ENCODE measurements at regions not wholly inside any gene's neighbourhood (a gene's known extent, or its start where the extent isn't known, plus 50 kb on each side); places are given as distances from the start of the nearest gene placed in this dataset.

GRCh38 chr18:51751901-51752300 is 554.4 kb upstream of the MEX3C start:
- H2AFZ ChIP-seq (ENCODE audit: low read depth), result no peak overlapping the region
- H3K4me2 ChIP-seq, result no peak overlapping the region
- ChIA-PET POLR2A (no interaction called here), CTCF (no interaction called here)
- WGBS (ENCODE audit: low lambda C conversion rate), result 49% methylated on average over 4 of the region's 4 CpGs
- H3K9me3 ChIP-seq, result no peaks in the 10 kb centered on the region; the same call in 1 of the 2 replicates
- H4K20me1 ChIP-seq (ENCODE audit: insufficient read depth), result no peaks in the 10 kb centered on the region
- H3K36me3 ChIP-seq (replicated peaks in 1 of 2; ENCODE audit: control insufficient read depth in 1 of 2, insufficient read depth in 2 of 2, low read length in 1 of 2), result no peaks in the 10 kb centered on the region
- no peak for TF ChIP-seq GATA2 (CRISPR knock-in tag; IDR thresholded peaks at IDR 0.05)
- TF ChIP-seq NRF1 (IDR thresholded peaks at IDR 0.05; ENCODE audit: low read depth, low read length), result no peak
- no peak for TF ChIP-seq JUND (IDR thresholded peaks at IDR 0.05)
- TF ChIP-seq MEF2A (IDR thresholded peaks at IDR 0.05; ENCODE audit: borderline replicate concordance, low read depth), result no peak
- TF ChIP-seq EP300 (IDR thresholded peaks at IDR 0.05; ENCODE audit: borderline replicate concordance in 1 of 2, low read depth in 1 of 2, low read length in 1 of 2), result no peak
- no peak for TF ChIP-seq USF1 (IDR thresholded peaks at IDR 0.05; ENCODE audit: borderline replicate concordance, low read depth)
- no peak for TF ChIP-seq MXI1 (IDR thresholded peaks at IDR 0.05; ENCODE audit: low read depth, low read length)
- no peak for TF ChIP-seq MAX (IDR thresholded peaks at IDR 0.05; ENCODE audit: low read depth)
- TF ChIP-seq GABPA (IDR thresholded peaks at IDR 0.05; ENCODE audit: low read depth), result no peak
- no peaks in the 10 kb centered on the region for H3K27me3 ChIP-seq (ENCODE audit: insufficient read depth)
- H3K79me2 ChIP-seq (ENCODE audit: insufficient read depth), result no peaks in the 10 kb centered on the region
- H3K4me1 ChIP-seq (ENCODE audit: control insufficient read depth in 1 of 2, insufficient read depth in 2 of 2, low read depth in 1 of 2, low read length in 1 of 2), result no peaks in the 10 kb centered on the region
- no peak for DNase-seq
- no peaks in the 10 kb centered on the region for H3F3A ChIP-seq (replicated peaks; ENCODE audit: insufficient read depth)
- no peak overlapping the region for H3K4me3 ChIP-seq (ENCODE audit: low read depth in 2 of 2, low read length in 1 of 2)
- no peaks in the 10 kb centered on the region for H3K9me2 ChIP-seq
- H3K9ac ChIP-seq, result no peak overlapping the region
- H3K27ac ChIP-seq (ENCODE audit: low read depth in 2 of 2, low read length in 1 of 2), result no peak overlapping the region

- Histone ChIP-seq H3K27me3 (ENCODE audit: insufficient read depth) (no peaks in the 10 kb centered on the region), H3K4me2 (no peak overlapping the region), H3K9ac (no peak overlapping the region), H3K9me2 (no peaks in the 10 kb centered on the region), H4K20me1 (ENCODE audit: insufficient read depth) (no peaks in the 10 kb centered on the region), H3F3A (replicated peaks; ENCODE audit: insufficient read depth) (no peaks in the 10 kb centered on the region), H3K36me3 (replicated peaks in 1 of 2; ENCODE audit: control insufficient read depth in 1 of 2, insufficient read depth in 2 of 2, low read length in 1 of 2) (no peaks in the 10 kb centered on the region), H3K27ac (ENCODE audit: low read depth in 2 of 2, low read length in 1 of 2) (no peak overlapping the region), H3K9me3 (no peaks in the 10 kb centered on the region; the same call in 1 of the 2 replicates), H3K79me2 (ENCODE audit: insufficient read depth) (no peaks in the 10 kb centered on the region), H3K4me3 (ENCODE audit: low read depth in 2 of 2, low read length in 1 of 2) (no peak overlapping the region), H2AFZ (ENCODE audit: low read depth) (no peak overlapping the region), H3K4me1 (ENCODE audit: control insufficient read depth in 1 of 2, insufficient read depth in 2 of 2, low read depth in 1 of 2, low read length in 1 of 2) (no peaks in the 10 kb centered on the region)
- ChIA-PET POLR2A (no interaction called here), CTCF (interaction anchor here (1.0 kb wide), 1 partner anchor 41 kb away, joined by 4 read pairs; no protein-coding TSS in a partner anchor)
- no peak for DNase-seq
- TF ChIP-seq TCF12 (IDR thresholded peaks at IDR 0.05) (no peak), ZBTB33 (IDR thresholded peaks at IDR 0.05; ENCODE audit: borderline replicate concordance, low read depth) (no peak), FOSL2 (IDR thresholded peaks at IDR 0.05; ENCODE audit: borderline replicate concordance, low read depth) (no peak), FOXM1 (IDR thresholded peaks at IDR 0.05; ENCODE audit: low read depth) (no peak), MEF2A (IDR thresholded peaks at IDR 0.05; ENCODE audit: borderline replicate concordance, low read depth) (no peak), YY1 (IDR thresholded peaks at IDR 0.05; ENCODE audit: low read depth) (no peak), MAX (IDR thresholded peaks at IDR 0.05; ENCODE audit: low read depth) (no peak), IRF3 (IDR thresholded peaks at IDR 0.05; ENCODE audit: low read depth, low read length) (no peak), ELF1 (IDR thresholded peaks at IDR 0.05) (no peak)
- 23% methylated on average over 5 of the region's 5 CpGs for WGBS (ENCODE audit: low lambda C conversion rate)
Measured at GRCh38 chr18:51753365-51754057, 556.0 kb upstream of the MEX3C start.

All from SK-N-SH (cell line).